NCI-H2227 treated with DMSO at 0.1 percent for 48 hours (cell line): ENCODE measurements at regions not wholly inside any gene's neighbourhood (a gene's known extent, or its start where the extent isn't known, plus 50 kb on each side); places are given as distances from the start of the nearest gene placed in this dataset.

ENCODE experiments used
- DNase-seq: peaks from one replicate; lab custom pipeline; 2025; lab: John Stamatoyannopoulos, UW

GRCh38 chr12:45587012-45587411, 142.5 kb upstream of the ARID2 start:
- DNase-seq = no peak

GRCh38 chr12:45587877-45588533, 141.5 kb upstream of the ARID2 start:
- DNase-seq = no peak

GRCh38 chr12:45590646-45591045, 138.9 kb upstream of the ARID2 start:
- DNase-seq = no peak

GRCh38 chr12:45591635-45592034, 137.9 kb upstream of the ARID2 start:
- no peak for DNase-seq

GRCh38 chr12:45596366-45596765, 133.1 kb upstream of the ARID2 start:
- no peak for DNase-seq

- DNase-seq = no peak
Measured at GRCh38 chr12:45598336-45598735, 131.2 kb upstream of the ARID2 start.

- no peak for DNase-seq
Measured at GRCh38 chr12:45598761-45599160, 130.7 kb upstream of the ARID2 start.

GRCh38 chr12:45599196-45599595, 130.3 kb upstream of the ARID2 start:
- DNase-seq = no peak

GRCh38 chr12:45601390-45601789, 128.1 kb upstream of the ARID2 start:
- DNase-seq = no peak

- DNase-seq = no peak
Measured at GRCh38 chr12:45601888-45602287, 127.6 kb upstream of the ARID2 start.

GRCh38 chr12:45605624-45606023, 123.9 kb upstream of the ARID2 start:
- DNase-seq = no peak

- DNase-seq = no peak
Measured at GRCh38 chr12:45611061-45611460, 118.4 kb upstream of the ARID2 start.

- no peak for DNase-seq
Measured at GRCh38 chr12:45611495-45611894, 118.0 kb upstream of the ARID2 start.

GRCh38 chr12:45612044-45612794, 117.3 kb upstream of the ARID2 start:
- no peak for DNase-seq

- DNase-seq = no peak
Measured at GRCh38 chr12:45613296-45613695, 116.2 kb upstream of the ARID2 start.

GRCh38 chr12:45613855-45614254, 115.7 kb upstream of the ARID2 start:
- DNase-seq = no peak

GRCh38 chr12:45615268-45615667, 114.2 kb upstream of the ARID2 start:
- no peak for DNase-seq

- no peak for DNase-seq
Measured at GRCh38 chr12:45619736-45620135, 109.8 kb upstream of the ARID2 start.

GRCh38 chr12:45621703-45622102, 107.8 kb upstream of the ARID2 start:
- no peak for DNase-seq

- no peak for DNase-seq
Measured at GRCh38 chr12:45622210-45622937, 107.1 kb upstream of the ARID2 start.

- no peak for DNase-seq
Measured at GRCh38 chr12:45623221-45623620, 106.3 kb upstream of the ARID2 start.

- DNase-seq = no peak
Measured at GRCh38 chr12:45623940-45624339, 105.6 kb upstream of the ARID2 start.

GRCh38 chr12:45626965-45627364, 102.5 kb upstream of the ARID2 start:
- no peak for DNase-seq
